ENCODE measurements at regions not wholly inside any gene's neighbourhood (a gene's known extent, or its start where the extent isn't known, plus 50 kb on each side); places are given as distances from the start of the nearest gene placed in this dataset.

DNA sequence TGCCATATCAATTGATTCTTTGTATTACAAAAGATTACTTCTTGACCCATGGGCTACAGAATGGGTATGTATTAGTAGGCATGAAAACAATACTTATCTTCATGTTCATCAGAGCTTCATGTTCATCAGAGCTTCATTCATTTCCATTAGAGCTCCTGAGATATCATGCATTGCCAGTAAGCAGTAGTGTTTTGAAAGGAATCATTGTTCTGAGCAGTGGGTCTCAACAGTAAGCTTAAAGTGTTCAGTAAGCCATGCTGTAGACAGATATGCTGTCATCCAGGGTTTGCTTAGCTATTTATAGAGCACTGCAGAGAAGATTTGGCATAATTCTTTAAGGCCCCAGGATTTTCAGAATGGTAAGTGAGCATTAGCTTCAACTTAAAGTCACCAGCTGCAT is 596.1 kb downstream of the ZNF385D start:
- no peak for TF ChIP-seq CTCF (IDR thresholded peaks at IDR 0.05 in 2 of 3, conservative IDR thresholded peaks at IDR 0.05 in 1 of 3; ENCODE audit: borderline replicate concordance in 1 of 3, insufficient read depth in 1 of 3, low read depth in 2 of 3, low read length in 2 of 3)
- no peak for TF ChIP-seq ZFX (IDR thresholded peaks at IDR 0.05)
- TF ChIP-seq EZH2phosphoT487 (IDR thresholded peaks at IDR 0.05; ENCODE audit: borderline replicate concordance): no peak
- TF ChIP-seq, protein P1, sequence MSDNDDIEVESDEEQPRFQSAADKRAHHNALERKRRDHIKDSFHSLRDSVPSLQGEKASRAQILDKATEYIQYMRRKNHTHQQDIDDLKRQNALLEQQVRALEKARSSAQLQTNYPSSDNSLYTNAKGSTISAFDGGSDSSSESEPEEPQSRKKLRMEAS (IDR thresholded peaks at IDR 0.05): no peak
- no peak for TF ChIP-seq POLR2A (IDR thresholded peaks at IDR 0.05; ENCODE audit: borderline replicate concordance, extremely low read depth, insufficient read depth, insufficient read length)
- TF ChIP-seq EZH2 (IDR thresholded peaks at IDR 0.05): no peak
- no peak for TF ChIP-seq POLR2AphosphoS5 (IDR thresholded peaks at IDR 0.05; ENCODE audit: low read depth, low read length)
- no peak for TF ChIP-seq SIN3A (IDR thresholded peaks at IDR 0.05; ENCODE audit: low read depth)
- TF ChIP-seq ZNF274 (IDR thresholded peaks at IDR 0.05; ENCODE audit: low read depth, low read length): no peak
- TF ChIP-seq YY1 (IDR thresholded peaks at IDR 0.05; ENCODE audit: extremely low read depth, insufficient replicate concordance, low read depth, low read length): no peak
- TF ChIP-seq TCF7L2 (IDR thresholded peaks at IDR 0.05; ENCODE audit: borderline replicate concordance, extremely low read depth, insufficient read depth, insufficient read length): no peak
- TF ChIP-seq SRF (IDR thresholded peaks at IDR 0.05; ENCODE audit: low read depth): no peak
- TF ChIP-seq RAD21 (IDR thresholded peaks at IDR 0.05; ENCODE audit: low read depth): no peak
- no peak for TF ChIP-seq ATF3 (IDR thresholded peaks at IDR 0.05)

Data from HCT116 (cell line).